KBM-7 (cell line): ENCODE measurements at regions not wholly inside any gene's neighbourhood (a gene's known extent, or its start where the extent isn't known, plus 50 kb on each side); places are given as distances from the start of the nearest gene placed in this dataset.

ENCODE experiments used
- DNase-seq: peaks from one replicate; pipeline ENCODE4 v3.0.0-alpha.2; 2015
- in situ Hi-C: fragments of 300-500 bp; cut with MboI; formaldehyde crosslinking; loops from 2 replicates; pipeline ENCODE4 v1.14.3; 2020; ENCODE audit warnings: low sequenced_read_pairs, low pct_unique_long_range_greater_than_20kb, mixed read lengths

DNA sequence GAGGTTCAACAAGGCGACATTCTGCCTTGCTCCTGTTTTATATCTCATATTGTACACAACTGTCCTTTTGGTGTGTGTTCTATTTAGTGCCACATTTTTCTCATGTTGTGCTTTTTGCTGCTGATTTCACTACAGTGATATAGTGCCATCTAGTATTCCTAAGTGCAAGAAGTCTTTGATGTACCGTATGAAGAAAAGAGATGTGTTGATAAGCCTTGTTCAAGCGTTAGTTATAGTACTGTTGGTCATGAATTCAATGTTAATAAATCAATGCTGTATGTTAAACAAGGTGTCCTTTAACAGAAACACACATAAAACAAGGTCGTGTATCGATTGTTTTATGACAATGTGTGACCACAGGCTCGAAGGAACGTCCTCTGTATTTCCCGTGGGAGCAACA, 939.4 kb downstream of the GATA3 start:
- in situ Hi-C loops: no loop called here
- DNase-seq: no peak

- no peak for DNase-seq
- in situ Hi-C loops: no loop called here
Measured at GRCh38 chr10:8998751-8999150, 944.3 kb downstream of the GATA3 start.

GRCh38 chr10:9003122-9003521, 948.6 kb downstream of the GATA3 start:
- in situ Hi-C loops: no loop called here
- no peak for DNase-seq

DNA sequence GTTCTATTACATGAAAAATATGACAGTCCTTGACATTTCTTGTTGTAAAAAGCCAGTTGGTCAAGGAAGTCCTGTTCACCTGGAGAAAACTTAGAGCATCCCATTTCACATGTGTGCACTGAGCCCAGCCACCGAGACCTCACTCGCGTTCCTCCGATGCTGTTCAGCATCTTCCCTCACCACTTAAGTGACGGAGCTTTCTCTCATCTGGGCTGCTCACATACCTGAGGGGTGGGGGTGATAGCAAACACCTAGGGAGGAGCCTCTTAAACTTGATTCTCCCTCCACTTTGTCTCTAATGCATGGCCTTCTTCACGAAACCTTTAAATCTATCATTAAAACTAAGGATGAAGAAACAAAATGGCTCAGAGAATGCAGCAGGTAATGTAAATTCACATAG, 950.2 kb downstream of the GATA3 start:
- in situ Hi-C loops: no loop called here
- no peak for DNase-seq

DNA sequence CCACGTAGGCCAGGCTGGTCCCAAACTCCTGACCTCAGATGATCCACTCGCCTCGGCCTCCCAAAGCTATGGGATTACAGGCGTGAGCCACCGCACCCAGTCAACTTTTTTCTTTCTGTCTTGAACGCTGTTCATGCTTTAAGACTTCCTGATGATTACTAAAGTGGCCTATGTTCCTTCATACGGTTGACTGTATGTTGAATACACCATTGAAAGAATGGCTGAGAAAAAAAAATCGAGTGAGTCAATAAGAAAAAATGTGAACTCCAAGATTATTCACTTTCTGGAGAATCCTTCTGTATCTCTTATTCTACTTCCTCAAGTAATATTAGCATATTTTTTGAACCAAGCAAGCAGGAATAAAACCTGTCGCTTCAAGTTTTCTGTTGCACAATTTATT, 955.0 kb downstream of the GATA3 start:
- in situ Hi-C loops: no loop called here
- DNase-seq: no peak

- in situ Hi-C loops: no loop called here
- no peak for DNase-seq
Measured at GRCh38 chr10:9010093-9010492, 955.6 kb downstream of the GATA3 start.

- DNase-seq: no peak
- in situ Hi-C loops: no loop called here
Measured at GRCh38 chr10:9010931-9011670, 956.6 kb downstream of the GATA3 start.

DNA sequence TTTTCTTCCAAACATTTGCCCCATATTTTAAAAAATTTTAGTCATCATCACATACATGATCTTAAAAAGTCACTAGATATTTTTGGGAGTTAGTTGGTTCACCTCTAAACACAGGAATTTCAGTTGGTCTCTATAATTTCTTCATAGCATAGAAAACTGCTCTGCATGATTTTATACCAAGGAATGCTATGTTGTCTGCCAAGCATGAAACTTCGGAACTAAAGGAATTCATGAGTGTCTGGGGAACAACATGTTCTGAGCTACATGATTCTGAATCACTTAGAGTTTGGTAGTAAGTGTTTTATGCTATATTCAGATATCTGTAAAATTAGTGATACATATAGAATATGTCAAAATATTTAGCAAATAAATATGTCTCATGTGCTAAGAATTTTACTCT, 957.8 kb downstream of the GATA3 start:
- DNase-seq: no peak
- in situ Hi-C loops: no loop called here

GRCh38 chr10:9015005-9015404, 960.5 kb downstream of the GATA3 start:
- in situ Hi-C loops: no loop called here
- DNase-seq: no peak

DNA sequence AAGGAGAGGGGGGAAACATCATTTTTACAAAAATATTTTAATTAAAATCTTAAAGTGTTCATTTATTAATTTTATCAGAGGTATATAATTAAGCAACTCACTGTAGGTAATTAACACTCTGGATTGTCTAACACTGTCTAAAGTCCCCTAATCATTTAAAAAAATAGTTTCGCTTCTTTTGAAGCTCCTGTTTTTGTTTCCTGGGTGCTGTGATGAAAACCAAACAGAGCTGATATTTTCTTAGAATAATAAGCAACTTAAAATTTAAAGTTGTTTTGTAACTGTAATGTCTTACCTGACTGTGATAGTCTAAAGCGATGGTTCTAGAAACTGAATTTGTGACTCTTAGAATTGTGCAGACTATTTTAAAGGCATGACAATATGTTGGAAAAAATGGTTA, 961.0 kb downstream of the GATA3 start:
- DNase-seq: no peak
- in situ Hi-C loops: no loop called here

GRCh38 chr10:9016930-9017329, 962.4 kb downstream of the GATA3 start:
- no peak for DNase-seq
- in situ Hi-C loops: no loop called here

DNA sequence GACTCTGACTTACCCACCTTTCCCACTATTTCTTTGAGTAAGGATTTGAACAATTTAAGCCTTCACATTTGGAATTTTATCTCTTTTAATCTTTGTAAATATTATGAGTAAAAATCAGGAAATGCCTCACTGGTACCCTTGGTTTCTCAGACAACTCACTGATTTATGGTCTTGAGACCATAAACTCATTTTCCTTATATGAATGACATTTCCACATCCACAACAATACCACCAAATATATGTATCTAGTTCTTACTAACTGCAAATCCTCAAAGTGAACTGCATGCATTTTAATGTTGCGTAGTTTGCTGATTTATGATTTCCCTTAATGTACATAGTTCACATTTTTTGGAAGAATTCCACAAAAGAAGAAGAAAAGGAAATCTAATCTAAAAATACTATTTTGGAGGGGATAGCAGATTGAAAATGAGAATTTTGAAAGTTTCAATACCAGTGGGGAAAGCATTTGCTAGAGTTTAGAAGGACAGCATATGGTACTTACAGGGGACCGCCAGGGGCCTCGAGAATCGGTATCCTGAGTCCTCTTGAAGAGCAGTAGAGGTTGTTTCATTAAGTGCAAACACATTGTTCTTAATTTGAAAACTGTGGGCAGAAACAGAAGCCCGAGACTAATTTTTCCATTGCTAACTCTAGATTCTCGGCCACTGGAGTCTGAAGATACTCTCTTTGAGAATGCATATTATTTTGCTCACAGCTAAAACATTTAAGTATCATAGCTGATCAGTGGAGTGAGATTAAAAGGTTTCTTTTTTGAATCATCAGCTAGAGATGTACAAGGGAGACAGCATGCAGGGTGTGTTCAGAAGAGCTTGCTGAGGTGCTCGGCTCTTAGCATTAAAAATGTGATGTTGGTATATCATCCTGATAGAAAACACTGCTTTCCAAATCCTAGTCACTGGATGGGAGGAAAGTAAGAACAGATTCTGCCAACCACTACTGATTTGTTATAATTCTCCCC, 964.0 kb downstream of the GATA3 start:
- no peak for DNase-seq
- in situ Hi-C loops: no loop called here

DNA sequence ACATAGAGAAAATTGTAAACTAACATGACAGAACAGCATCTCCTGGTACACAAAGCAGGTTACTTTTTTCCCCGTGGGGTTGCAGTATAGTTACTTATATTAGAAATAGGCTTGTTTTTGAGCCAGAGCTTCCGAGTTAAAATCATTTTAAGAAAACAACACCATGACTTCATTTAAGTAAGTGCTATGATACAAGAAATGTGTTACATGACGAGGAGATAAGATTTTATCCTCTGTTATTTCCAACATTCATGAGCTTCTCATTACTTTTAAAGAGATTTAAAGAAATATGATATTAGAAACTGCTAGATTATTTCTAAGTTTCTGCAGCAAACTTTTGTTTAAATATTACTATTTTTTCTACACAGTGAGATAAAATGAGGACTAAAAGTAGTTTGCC, 968.7 kb downstream of the GATA3 start:
- DNase-seq: no peak
- in situ Hi-C loops: no loop called here

DNA sequence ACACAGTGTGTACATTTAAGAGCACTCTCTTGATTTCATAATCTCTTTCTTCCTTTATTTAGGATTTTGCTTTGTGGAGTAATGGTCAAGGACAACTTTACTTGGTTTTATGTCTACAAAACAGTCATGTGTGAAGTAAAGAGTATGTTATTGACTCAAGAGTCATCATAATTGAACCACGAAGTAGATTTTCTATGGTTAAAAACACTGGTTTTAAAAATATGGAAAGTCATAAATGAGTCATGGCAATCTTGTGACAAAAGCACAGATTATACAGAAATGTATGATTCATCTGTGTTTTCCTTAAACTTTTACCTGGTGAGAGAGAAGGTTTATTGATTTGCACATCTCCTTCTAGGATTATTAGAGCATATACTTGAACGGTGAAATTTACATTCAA, 969.7 kb downstream of the GATA3 start:
- in situ Hi-C loops: no loop called here
- DNase-seq: no peak

DNA sequence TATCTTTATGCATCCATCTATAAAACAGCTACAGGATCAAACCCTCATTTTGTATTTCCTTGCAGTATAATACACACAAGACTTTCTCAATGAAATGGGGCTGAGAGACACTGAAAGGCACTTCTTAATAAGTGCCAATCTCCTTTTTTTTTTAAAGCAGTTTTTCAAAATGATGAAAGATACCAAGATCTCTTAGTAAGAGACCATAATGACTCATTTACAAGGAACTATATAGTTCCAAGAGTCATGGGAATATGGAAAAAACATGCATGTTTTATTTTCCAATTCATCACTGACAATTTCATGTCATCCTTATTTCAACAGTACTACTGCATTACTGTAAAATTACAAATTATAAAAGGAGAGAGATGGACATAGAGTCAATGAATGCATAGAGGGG, 973.7 kb downstream of the GATA3 start:
- no peak for DNase-seq
- in situ Hi-C loops: no loop called here

DNA sequence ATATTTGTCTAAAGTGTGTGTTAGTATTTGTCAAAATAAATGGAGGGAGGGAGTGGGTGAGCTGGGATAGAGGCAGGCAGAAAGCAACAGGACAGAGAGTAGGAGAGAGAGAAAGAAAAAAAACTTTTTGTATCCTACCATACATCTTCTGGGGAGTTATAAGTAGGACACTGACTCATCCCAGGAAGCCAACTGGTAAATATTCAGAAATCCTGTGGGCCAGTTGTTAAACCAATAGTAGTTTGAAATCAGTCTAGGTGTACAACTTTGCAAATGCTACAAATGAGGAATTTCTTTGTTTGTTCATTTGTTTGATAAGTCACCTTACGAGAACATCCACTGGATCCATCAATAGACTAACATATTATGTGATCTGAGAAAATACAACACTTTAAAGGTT, 980.9 kb downstream of the GATA3 start:
- in situ Hi-C loops: no loop called here
- DNase-seq: no peak

- DNase-seq: no peak
- in situ Hi-C loops: no loop called here
Measured at GRCh38 chr10:9036711-9037204, 982.3 kb downstream of the GATA3 start.

GRCh38 chr10:9038146-9038714, 983.7 kb downstream of the GATA3 start:
- in situ Hi-C loops: no loop called here
- DNase-seq: no peak

GRCh38 chr10:9043466-9043865, 989.0 kb downstream of the GATA3 start:
- in situ Hi-C loops: no loop called here
- DNase-seq: no peak

DNA sequence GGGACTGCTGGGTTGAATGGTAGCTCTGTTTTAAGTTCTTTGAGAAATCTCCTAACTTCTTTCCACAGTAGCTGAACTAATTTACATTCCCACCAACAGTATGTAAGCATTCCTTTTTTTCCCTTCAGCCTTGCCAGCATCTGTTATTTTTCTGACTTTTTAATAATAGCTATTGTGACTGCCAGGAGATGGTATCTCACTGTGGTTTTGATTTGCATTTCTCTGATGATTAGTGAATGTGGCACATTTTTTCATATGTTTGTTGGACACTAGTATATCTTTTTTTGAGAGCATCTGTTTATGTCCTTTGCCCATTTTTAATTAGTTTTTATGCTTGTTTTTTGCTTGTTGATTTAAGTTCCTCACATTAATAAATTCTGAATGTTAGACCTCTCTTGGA, 990.8 kb downstream of the GATA3 start:
- no peak for DNase-seq
- in situ Hi-C loops: no loop called here
